Type B pancreatic cell (in vitro differentiated cells): ENCODE measurements at regions not wholly inside any gene's neighbourhood (a gene's known extent, or its start where the extent isn't known, plus 50 kb on each side); places are given as distances from the start of the nearest gene placed in this dataset.
"Not testable (repeated sequence)": the region's sequence is repeated elsewhere in the genome, so short reads cannot be mapped to it uniquely, and the experiment has no call there.

ENCODE experiments used
- DNase-seq: peaks from one replicate; pipeline ENCODE4 v3.0.0; 2021; ENCODE audit warnings: mixed read lengths; ENCODE audit not compliant: unreplicated experiment; ENCODE audit errors: extremely low spot score
- H3K27ac Mint-ChIP-seq: 2 replicates; pipeline ENCODE4 v1.8.0; 2021; ENCODE audit warnings: mild to moderate bottlenecking, mixed read lengths
- H3K27me3 Mint-ChIP-seq: 2 replicates; pipeline ENCODE4 v1.8.0; 2021; ENCODE audit warnings: mixed read lengths
- H3K36me3 Mint-ChIP-seq: 2 replicates; pipeline ENCODE4 v1.8.0; 2021; ENCODE audit warnings: mixed read lengths
- H3K4me1 Mint-ChIP-seq: one replicate; pipeline ENCODE4 v1.8.0; 2021; ENCODE audit warnings: mixed read lengths; ENCODE audit not compliant: unreplicated experiment
- H3K4me3 Mint-ChIP-seq: 2 replicates; pipeline ENCODE4 v1.8.0; 2021; ENCODE audit warnings: mild to moderate bottlenecking, mixed read lengths
- H3K9me3 Mint-ChIP-seq: 2 replicates; pipeline ENCODE4 v1.8.0; 2021; ENCODE audit warnings: mixed read lengths
- CTCF ChIP-seq: fragments of 200-600 bp; sonication (generic); conservative IDR thresholded peaks from 2 replicates; pipeline ENCODE4 v1.5.0; 2021; ENCODE audit warnings: antibody characterized with exemption, mild to moderate bottlenecking

GRCh38 chr2:226303707-226304106 lies 495.9 kb downstream of the IRS1 start:
- Mint-ChIP-seq H3K4me1 (peaks cover under 1% of the 10 kb centered on the region), H3K27ac (no peak overlapping the region), H3K9me3 (peaks cover under 1% of the 10 kb centered on the region), H3K27me3 (no peaks in the 10 kb centered on the region), H3K36me3 (no peaks in the 10 kb centered on the region), H3K4me3 (no peak overlapping the region)
- no peak for DNase-seq
- no peak for TF ChIP-seq CTCF

DNA sequence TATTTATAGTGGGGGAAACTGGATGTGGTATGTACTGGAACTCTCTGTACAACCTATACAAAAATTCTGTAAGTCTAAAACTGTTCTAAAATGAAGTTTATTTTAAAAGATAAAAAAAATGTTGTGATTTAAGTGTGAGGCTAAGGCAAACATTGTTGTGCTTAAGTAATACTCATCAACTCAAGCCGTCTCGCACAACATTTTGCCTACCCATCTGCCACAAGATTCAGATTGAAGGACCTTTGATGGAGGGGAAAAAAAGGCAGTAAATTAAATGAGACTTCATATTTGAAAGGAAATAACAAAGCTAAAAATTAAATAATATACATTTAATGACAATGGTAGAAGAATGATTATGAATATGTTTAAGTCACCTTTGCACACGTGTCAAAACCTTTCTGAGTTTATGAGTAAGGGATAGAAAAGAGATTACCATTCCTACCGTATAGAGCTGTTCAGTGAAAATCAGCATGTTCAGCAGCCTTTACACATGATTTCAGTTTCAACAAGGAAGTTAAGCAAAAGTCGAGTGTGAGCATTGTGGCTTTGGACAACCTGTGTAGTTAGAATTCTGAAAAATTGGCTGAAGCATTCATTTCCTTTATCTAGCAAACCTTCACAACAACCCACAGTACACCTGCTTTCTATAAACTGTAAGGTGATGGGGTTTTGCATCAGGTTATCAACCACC lies 499.3 kb downstream of the IRS1 start:
- Mint-ChIP-seq H3K4me3 (no peak overlapping the region), H3K27ac (no peak overlapping the region), H3K36me3 (no peaks in the 10 kb centered on the region), H3K27me3 (no peaks in the 10 kb centered on the region), H3K9me3 (no peaks in the 10 kb centered on the region), H3K4me1 (no peaks in the 10 kb centered on the region)
- no peak for TF ChIP-seq CTCF
- DNase-seq = no peak

DNA sequence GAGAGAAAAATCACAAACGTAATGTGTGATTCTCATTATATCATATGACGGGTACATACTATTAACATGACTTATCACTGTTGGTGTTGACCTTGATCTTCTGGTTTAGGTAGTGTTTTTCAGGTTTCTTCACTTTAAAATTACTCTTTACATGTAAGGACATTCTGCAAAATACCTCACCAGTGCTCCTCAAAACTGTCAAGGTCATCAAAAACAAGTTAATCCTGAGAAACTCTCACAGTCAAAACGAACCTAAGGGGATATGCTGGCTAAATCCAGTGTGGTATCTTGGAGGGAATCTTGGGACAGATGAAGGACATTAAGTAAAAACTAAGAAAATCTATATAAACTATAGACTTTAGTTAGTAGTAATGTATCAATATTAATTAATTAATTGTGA lies 499.8 kb downstream of the IRS1 start:
- Mint-ChIP-seq H3K4me1 (no peaks in the 10 kb centered on the region), H3K36me3 (no peaks in the 10 kb centered on the region), H3K9me3 (no peaks in the 10 kb centered on the region), H3K27ac (no peak overlapping the region), H3K4me3 (no peak overlapping the region), H3K27me3 (no peaks in the 10 kb centered on the region)
- TF ChIP-seq CTCF = no peak
- no peak for DNase-seq

DNA sequence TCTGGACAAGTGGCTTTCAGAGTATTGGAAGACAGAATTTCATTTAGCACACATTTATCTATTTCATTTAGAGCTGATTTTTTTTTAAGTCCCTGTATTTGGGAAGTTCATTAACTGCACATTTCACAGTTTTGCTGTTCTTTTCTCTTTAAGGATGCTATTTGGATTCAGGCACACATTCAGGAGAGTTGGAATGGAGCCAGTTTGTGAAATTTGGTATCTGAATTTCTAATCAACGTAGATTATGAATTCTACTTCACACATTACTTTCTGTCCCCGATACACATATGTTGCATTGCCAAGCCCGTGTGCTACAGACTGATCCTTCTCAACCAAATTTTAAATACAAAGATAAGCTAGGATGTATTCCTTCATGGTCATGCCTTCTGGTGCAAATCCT lies 503.9 kb downstream of the IRS1 start:
- no peaks in the 10 kb centered on the region for H3K36me3 Mint-ChIP-seq
- no peak overlapping the region for H3K4me3 Mint-ChIP-seq
- H3K9me3 Mint-ChIP-seq = peaks cover 10% of the 10 kb centered on the region
- no peak for TF ChIP-seq CTCF
- H3K4me1 Mint-ChIP-seq = no peaks in the 10 kb centered on the region
- DNase-seq = no peak
- H3K27ac Mint-ChIP-seq = no peak overlapping the region
- no peaks in the 10 kb centered on the region for H3K27me3 Mint-ChIP-seq

DNA sequence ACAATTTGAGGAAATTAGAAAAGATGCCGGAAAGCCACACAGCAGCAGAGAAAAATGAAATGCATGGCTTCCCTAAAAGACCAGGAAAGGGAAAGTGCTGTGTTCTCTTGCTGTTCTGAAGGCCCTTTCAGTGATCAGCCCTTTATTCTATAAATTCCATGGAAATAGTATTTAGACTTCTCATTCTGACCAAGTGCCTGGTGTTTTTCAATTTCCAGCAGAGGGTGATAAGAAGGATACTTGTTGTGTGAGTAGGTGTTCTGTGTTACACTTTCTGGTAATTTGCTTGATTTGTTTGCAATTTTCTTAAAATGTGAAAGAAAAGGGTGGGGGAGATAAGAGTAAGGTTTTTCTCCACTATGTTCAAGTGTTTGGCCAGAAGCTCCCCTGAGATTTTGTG lies 504.5 kb downstream of the IRS1 start:
- Mint-ChIP-seq H3K4me3 (no peak overlapping the region), H3K36me3 (no peaks in the 10 kb centered on the region), H3K27me3 (no peaks in the 10 kb centered on the region), H3K9me3 (peaks cover 11% of the 10 kb centered on the region), H3K4me1 (no peaks in the 10 kb centered on the region), H3K27ac (no peak overlapping the region)
- DNase-seq = no peak
- TF ChIP-seq CTCF = no peak

GRCh38 chr2:226291281-226291680 lies 508.3 kb downstream of the IRS1 start:
- H3K27ac Mint-ChIP-seq, DNase-seq, H3K36me3 Mint-ChIP-seq, H3K4me1 Mint-ChIP-seq, H3K4me3 Mint-ChIP-seq, H3K27me3 Mint-ChIP-seq: not testable (repeated sequence)
- peaks cover 11% of the 10 kb centered on the region for H3K9me3 Mint-ChIP-seq
